ENCODE measurements at regions not wholly inside any gene's neighbourhood (a gene's known extent, or its start where the extent isn't known, plus 50 kb on each side); places are given as distances from the start of the nearest gene placed in this dataset.
"Not testable (repeated sequence)": the region's sequence is repeated elsewhere in the genome, so short reads cannot be mapped to it uniquely, and the experiment has no call there.

DNA sequence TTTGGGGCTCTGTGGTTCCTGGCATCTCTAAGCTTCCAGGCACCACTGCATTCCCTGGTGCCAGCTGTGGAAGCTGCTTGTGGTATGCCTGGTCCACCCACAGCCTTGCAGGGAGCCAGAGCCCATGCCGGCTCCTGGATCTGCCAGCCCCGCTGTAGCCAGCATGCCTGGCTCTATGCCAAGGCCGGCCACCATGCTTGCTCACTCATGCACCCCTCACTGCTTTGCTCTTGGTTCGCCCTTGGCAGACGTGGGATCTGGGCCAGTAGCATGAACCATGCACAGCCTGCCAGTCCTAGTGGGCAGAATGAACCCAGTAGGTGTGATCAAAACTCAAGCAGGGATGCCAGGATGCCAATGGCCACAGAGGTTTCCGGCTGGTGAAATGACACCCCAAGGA lies 634.2 kb upstream of the TMEFF2 start:
- DNase-seq (ENCODE audit: low read depth in 2 of 2) = no peak

DNA sequence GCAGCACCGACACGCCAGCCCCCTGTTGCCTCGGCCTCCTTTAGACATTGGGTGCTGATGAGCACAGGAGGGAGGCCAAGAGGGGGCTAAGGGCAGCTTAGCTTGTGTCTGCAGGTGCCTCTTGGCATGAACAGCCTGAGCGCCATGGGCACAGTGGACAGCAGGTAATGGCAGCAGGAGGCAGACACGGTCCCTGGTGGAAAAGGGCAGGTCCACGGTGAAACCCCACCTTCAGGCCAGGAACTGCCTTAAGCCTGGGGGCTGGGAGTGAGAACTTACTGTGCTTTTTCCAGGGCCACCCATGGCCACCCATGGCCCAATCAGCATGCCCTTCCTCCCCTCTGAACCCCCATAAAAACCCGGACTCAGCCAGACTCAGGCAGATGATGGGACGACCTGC lies 633.4 kb upstream of the TMEFF2 start:
- DNase-seq (ENCODE audit: low read depth in 2 of 2) = no peak

DNA sequence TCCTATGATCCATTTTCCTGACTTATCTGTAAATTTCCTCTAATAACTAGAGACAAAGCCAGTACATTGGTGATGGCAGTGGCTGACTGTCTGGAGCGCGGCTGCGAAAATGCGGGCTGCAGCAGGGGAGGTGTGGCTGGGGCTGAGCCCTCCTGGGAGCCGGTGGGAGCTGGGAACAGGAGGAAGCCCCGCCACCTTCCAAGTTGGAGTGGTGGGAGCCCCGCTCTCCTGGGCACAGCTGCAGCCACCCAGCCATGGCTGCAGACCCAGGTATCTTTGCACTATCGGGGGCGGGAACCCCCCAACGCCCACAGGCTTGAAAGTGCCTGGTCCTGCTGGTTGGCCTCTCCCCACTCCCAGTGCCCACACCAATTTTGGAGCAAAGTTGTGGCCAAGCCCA lies 633.0 kb upstream of the TMEFF2 start:
- no peak for DNase-seq (ENCODE audit: low read depth in 2 of 2)

DNA sequence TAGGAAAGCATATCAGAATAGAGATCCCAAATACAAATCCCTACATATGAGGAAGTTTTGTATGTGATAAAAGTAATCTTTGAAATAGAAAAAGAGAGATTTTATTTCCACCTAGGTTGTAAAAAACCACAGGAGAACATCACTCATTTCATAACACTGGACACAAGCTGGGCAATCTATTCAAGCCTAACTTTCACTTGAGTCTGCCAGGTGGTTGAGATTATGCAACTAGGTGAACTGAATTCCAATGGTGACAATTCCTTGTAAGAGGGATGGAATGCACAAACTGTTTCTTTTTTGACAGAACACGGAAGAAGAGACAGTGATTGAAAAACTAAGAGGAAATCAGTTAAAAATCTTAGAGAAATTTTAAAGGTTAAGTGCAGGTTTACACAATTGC lies 619.6 kb upstream of the TMEFF2 start:
- no peak for DNase-seq (ENCODE audit: low read depth in 2 of 2)

DNA sequence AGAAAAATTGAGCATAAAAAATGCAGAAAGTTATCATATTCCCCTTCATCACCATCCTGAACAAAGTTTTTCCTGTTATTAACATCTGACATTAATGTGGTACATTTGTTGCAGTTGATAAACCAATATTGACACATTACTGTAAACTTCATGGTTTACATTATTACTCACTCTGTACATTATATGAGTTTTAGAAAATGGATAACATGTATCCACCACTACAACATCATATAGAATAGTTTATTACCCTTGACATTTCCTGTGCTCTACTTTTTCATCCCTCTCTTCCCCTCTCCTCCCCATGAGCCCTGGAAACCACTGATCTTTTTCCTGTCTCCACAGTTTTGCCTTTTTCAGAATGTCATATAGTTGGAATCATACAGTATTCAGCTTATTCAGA lies 618.6 kb upstream of the TMEFF2 start:
- DNase-seq (ENCODE audit: low read depth in 2 of 2) = no peak

DNA sequence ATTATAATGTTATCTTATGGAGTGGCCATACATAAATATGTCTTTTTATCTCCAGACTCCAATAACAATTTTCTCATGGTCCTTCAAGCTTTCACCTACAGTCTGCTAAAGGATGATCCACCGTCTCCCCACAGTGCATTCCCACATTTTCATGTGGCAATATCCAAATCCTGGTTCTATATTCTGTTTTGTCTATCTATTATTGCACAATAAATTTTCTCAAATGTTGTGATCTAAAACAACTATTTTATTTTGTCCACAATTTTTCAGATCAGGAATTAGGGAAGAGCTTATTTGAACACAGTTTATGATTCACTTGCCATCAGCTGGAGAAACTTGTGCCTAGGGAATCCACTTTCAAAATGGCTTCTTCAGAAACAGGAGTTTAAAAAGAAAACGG lies 614.4 kb upstream of the TMEFF2 start:
- no peak for DNase-seq (ENCODE audit: low read depth in 2 of 2)

DNA sequence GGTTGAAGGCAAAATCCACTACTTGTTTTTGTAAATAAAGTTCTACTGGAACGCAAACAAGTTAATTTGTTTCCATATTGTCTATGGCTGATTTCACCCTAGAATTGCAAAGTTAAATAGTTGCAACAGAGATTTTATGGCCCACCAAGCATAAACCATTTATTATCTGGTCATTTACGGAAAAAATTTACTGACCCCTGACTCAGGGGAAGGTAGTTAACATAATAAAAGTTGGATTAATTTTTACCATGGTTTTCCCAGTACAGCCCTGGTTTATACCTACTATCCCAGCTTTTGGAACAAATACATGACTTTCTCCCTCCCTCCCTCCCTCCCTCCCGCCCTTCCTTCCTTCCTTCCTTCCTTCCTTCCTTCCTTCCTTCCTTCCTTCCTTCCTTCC lies 588.9 kb upstream of the TMEFF2 start:
- DNase-seq (ENCODE audit: low read depth in 2 of 2) = no peak

DNA sequence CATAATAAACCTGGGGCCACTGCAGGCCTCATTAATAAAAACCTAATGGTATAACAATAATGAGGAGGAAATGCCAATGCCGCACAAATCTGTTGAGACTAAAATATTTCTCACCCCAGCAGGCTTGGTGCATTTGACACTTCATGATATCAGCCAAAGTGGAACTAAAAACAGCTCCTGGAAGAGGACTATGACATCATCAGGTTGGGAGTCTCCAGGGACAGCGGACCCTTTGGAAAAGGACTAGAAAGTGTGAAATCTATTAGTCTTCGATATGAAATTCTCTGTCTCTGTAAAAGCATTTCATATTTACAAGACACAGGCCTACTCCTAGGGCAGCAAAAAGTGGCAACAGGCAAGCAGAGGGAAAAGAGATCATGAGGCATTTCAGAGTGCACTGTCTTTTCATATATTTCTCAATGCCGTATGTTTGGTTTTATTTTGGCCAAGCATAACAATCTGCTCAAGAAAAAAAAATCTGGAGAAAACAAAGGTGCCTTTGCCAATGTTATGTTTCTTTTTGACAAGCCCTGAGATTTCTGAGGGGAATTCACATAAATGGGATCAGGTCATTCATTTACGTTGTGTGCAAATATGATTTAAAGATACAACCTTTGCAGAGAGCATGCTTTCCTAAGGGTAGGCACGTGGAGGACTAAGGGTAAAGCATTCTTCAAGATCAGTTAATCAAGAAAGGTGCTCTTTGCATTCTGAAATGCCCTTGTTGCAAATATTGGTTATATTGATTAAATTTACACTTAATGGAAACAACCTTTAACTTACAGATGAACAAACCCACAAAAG lies 580.9 kb upstream of the TMEFF2 start:
- no peak for DNase-seq (ENCODE audit: low read depth in 2 of 2)

DNA sequence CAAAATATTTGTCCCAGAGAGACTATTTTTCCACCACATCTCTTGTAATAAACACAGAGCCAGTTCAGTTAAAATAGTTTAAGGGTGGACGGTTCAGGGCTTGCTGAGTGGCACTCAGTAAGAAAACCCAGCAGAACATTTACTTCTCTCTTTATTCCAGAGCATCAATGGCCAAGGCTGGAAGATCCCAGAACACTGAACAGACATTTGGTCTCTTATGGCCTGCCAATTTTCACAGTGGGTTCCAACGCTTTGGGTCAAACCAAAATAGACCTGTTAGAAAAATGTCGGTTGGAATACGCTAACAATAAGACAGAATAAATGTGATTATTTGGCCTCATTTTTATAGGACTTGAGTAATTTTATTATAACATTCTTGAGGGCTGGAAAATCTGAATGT lies 580.3 kb upstream of the TMEFF2 start:
- DNase-seq (ENCODE audit: low read depth in 2 of 2) = no peak

DNA sequence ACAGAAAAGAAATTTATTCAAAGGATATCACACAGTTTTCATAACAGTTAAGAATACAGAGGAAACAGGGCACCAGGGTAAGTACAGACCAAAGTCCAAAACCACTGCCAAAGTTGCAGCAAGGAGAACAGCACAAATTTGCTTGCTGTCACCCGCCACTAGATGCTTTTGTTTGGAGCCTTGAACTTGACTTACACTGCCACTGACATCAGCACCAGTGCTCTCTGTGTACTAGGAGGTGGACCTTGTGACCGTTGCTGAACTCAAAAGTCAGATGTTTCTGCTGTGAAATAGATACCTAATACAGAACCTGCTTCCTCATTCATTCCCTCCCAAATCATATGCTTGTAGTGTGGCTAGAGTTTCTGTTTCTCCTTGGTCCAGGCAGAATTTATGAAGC lies 578.3 kb upstream of the TMEFF2 start:
- no peak for DNase-seq (ENCODE audit: low read depth in 2 of 2)

DNA sequence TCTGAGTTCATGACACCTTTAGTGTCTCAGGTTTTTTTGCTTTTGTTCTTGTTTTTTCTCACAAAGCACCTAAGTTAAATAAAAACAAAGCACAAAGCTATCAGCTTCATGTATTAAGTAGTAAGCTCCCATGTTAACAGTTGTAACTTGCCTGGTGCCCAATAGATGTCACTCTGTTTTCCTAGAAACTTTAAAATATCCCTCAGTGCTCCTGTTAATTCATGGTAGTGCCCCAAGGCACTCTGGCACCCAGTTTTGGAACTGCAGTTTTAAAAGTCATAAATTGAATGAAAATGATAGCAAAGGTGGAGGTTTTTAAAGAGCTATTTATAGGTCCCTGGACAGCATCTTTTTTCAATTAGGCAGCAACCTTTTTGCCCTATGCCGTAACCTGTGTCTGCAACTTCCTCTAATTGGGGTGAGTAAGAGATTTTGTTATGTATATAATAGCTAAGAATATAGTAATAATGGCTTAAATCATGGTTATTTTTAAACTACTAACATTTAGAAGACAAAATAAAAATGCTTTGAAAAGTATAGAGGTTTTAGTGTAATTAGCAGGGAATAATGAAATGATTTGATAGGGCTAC lies 555.0 kb upstream of the TMEFF2 start:
- DNase-seq (ENCODE audit: low read depth in 2 of 2) = no peak

DNA sequence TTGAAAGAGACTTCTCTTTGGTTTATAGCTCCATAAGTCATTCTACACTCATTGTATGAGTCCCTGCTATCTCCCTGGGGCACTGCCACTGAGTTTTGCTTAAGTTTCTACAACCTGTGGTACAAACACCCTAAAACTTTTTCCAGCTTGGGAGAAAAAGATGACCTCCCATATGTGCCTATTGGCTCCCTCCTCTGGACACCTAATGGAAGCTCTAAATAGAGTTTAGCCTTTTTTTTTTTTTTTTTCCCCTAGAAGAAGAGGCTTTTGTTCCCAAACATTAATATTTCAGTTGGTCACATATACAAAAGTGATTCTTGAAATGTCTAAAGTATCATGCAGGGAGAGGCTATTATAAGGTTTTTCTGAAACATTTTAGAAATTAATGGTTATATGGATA lies 547.2 kb upstream of the TMEFF2 start:
- DNase-seq (ENCODE audit: low read depth in 2 of 2) = no peak

DNA sequence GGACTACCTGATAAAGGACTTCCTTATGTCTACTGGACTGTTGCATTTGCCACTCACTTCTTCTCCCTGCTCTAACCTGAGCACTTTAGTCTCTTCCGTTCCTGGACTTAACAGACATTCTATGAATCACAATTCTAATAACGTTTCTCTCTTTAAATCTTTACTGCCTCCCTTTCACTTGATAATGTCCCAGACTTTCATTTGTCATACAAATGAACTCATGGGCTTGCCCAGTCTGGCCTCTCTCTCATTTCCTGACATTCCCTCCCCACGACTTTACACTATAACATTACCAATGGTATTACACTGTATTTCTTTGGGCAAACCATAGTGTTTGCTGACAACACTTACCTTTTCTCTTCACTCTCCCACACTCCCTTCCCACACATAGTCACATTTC lies 540.7 kb upstream of the TMEFF2 start:
- DNase-seq (ENCODE audit: low read depth in 2 of 2) = no peak

DNA sequence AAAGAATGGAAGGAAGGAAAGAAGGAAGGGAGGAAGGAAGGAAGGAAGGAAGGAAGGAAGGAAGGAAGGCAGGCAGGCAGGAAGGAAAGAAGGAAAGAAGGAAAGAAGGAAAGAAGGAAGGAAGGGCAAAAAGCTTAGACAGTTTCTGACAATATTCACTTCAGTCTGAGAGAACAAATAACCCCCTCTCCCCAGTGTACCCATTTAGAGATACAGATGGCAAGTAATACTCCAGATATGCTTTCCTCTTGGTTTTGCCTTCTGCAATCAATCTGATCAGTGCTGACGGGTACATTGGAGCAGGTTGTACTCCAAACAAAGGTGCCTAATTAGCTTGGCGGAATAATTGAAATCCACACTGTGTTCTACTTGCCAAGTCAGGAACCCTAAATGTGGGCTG lies 534.6 kb upstream of the TMEFF2 start:
- DNase-seq (ENCODE audit: low read depth in 2 of 2) = no peak

DNA sequence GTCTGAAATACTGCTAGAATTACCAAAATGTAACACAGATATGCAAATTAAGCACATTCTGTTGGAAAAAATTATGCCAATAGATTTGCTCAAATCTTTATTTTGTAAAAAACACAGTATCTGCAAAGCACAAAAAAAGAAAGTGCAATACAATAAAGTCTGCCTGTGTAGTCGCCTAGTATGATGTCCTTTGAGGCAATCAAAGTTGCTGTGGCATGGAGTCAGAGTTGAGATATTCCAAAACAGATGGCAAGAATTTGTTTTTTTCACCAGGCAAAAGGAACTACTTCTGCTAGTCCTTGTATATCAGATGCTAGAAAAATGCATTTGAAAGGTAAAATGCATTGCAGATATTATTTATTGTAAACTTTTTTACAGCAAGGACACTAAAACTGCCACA lies 531.3 kb upstream of the TMEFF2 start:
- DNase-seq (ENCODE audit: low read depth in 2 of 2) = no peak

DNA sequence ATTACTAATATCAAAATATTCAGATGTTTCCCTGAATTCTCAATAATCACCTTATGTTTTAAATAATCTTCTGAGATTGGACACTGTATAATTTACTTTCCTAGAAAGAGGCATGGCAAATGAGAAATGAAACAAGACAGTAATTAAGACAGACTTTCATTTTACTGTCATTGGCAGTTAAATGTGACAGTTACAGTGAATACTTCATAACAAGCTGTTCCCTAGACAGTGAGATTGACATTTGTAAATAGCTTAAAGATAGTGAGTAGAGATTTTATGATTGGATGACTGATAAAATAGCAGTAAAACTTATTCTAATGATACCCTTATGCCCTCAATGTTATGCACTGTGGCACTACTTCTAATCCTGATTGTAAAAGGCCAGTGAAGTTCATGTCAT lies 524.9 kb upstream of the TMEFF2 start:
- DNase-seq (ENCODE audit: low read depth in 2 of 2) = no peak

DNA sequence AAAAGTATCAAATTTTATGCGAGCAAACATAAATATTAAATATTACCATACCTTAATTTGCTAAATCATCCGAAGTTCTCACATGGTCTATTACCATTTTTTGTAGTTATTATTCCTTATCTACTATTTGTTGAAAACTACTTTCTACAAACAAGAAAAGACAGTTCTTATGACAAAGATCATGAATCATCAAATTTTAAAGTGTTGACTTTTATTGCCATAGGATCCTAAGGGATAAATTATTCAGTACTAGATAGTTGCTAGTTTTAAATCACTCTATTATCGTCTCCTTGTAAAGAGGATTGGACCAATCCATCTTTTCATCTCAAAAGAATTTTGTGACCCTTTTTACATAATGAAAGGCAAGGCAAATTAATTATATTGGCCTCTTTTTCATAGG lies 523.6 kb upstream of the TMEFF2 start:
- DNase-seq (ENCODE audit: low read depth in 2 of 2) = no peak

DNA sequence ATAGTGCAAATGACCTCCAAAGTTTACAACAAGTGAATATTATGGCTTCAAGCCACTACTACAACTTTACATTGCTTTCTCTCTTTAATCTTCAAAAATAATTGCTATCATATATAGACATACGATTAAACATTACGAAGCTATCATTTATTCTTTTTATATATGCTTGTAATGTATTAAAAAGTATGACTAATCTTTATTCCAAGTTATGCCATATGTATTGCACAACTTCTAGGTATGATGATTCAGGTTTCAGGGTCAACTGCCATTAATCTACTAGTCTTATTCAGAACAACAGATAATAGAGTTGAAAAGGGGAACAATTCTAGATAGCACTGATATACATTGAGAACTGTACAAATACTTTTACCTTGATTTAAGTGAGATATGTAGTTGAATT lies 506.2 kb upstream of the TMEFF2 start:
- no peak for DNase-seq (ENCODE audit: low read depth in 2 of 2)

DNA sequence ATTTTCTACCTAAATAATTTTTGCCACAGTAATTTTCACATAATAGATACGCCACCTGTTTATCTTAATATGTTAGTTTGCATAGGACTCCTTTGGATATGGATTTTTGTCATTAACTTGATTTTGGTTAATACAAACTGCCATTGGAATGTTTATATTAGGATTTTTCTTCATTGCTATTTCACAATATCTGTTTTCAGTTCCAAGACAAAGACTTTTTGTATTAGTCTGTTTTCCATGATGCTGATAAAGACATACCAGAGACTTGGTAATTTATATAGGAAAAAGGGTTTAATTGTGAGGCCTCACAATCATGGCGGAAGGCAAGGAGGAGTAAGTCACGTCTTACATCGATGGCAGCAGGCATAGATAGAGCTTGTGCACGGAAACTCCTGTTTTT lies 503.1 kb upstream of the TMEFF2 start:
- no peak for DNase-seq (ENCODE audit: low read depth in 2 of 2)

DNA sequence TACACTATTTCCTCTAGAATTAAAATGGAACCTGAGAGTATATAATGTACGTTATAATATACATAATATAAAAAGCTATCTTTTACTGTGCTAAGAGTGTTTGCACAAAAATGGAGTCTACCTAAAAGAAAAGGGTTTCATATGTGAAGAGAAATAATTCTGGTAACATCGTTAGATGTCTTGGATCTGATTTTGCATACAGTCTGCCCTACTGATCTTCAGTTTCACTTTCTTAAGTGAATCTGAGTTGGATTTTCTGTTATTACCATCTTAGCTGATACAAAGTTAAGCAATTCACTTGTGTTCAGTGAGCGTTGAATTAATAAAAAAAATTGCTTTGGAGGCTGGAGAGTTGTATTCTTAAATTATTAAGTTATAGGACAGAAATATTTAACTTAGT lies 502.1 kb upstream of the TMEFF2 start:
- DNase-seq (ENCODE audit: low read depth in 2 of 2) = no peak

DNA sequence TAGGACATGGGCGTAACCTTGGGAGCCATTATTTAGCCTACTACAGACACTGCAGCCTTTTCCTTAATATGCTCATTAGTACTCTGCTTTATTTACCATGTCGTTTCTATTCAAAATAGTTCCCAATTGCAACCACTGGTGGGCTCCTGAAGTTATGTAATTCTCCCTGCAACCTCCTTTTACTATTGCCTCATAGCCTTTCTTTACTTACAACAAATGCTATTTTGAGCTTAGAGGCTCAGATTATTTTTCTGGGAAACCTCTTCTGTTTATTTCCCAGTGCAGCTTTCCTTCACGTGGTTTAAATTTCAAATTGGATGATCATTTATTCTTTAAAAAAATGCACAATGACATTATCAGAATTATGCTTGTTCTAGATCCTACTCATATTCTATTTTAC lies 492.3 kb upstream of the TMEFF2 start:
- DNase-seq (ENCODE audit: low read depth in 2 of 2) = no peak

DNA sequence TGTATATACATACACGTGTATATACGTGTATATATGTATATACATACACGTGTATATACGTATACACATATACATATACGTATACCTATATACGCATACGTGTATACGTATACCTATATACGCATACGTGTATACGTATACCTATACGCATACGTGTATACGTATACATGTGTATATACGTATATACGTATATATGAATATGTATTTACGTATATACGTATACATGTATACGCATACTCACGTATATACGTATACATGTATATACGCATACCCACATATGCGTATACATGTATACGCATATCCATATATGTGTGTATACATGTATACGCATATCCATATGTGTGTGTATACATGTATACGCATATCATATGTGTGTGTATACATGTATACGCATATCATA lies 487.8 kb upstream of the TMEFF2 start:
- not testable (repeated sequence) for DNase-seq (ENCODE audit: low read depth in 2 of 2)

DNA sequence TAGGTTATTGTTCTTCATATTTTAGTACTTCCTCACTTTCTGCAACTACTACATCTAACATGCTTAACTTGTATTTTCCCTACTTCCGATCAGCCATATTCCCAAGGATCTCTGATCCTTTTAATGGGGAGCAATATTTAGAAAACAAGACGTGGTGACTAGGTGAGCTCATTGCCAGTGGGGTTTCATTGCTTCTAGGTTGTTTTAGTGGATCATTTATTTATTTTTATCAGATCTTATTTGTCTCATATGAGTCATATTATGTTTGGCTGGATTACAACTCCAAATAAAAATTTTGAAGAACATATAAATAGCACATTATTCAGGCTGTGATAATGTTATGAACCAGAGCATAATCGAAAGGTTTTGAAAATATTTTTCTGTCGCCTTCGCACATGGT lies 480.9 kb upstream of the TMEFF2 start:
- DNase-seq (ENCODE audit: low read depth in 2 of 2) = no peak

DNA sequence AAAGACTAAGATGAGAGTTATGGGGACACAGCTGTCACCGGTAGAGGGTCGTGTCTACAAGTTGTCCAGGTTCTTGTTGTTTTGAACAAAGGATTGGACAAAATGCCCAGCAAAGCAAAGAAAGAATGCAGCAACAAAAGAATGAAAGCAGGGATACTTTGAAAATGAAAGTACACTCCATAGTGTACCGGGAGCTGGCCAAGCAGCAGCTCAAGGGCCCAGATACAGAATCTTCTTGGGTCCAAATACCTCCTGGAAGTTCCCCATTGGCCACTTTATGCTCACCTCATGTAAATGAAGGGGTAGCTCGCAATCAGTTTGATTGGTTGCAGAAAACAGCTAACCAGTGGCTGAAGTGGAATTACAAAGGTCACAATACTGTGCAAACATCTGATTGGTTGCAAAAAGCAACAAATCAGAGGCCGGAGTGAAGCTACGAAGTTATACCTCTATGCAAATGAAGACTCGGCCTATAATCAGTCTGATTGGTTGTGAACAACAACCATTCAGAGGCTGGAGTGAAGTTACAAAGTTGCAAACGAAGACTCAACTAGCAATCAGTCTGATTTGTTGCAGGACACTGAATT lies 474.9 kb upstream of the TMEFF2 start:
- DNase-seq (ENCODE audit: low read depth in 2 of 2) = no peak

Data from stimulated activated CD8-positive, alpha-beta memory T cell treated with anti-CD3 and anti-CD28 coated beads, Interleukin-2, amount 100 ng/mL, for 1 hour (primary cell).